Retinal pigment epithelial cell (primary cell): ENCODE measurements at regions not wholly inside any gene's neighbourhood (a gene's known extent, or its start where the extent isn't known, plus 50 kb on each side); places are given as distances from the start of the nearest gene placed in this dataset.

Experiments
- DNase-seq: peaks from one replicate; pipeline ENCODE4 v3.0.0-alpha.2; 2010; ENCODE audit warnings: low read depth
- H3K4me3 ChIP-seq: 2 replicates; pipeline ENCODE4 v1.5.1; 2011; ENCODE audit warnings: mild to moderate bottlenecking, low read length, control low read depth, moderate library complexity
- CTCF ChIP-seq: conservative IDR thresholded peaks from 2 replicates; pipeline ENCODE4 v1.5.1; 2011; ENCODE audit warnings: low read depth, low read length, control low read depth, inconsistent platforms

- no peak overlapping the region for H3K4me3 ChIP-seq
- TF ChIP-seq CTCF: no peak
- DNase-seq: no peak
Observed at GRCh38 chr4:100075486-100076270, 114.6 kb downstream of the DDIT4L start.

- TF ChIP-seq CTCF: no peak
- DNase-seq: no peak
- H3K4me3 ChIP-seq: no peak overlapping the region
Observed at GRCh38 chr4:100075056-100075455, 115.2 kb downstream of the DDIT4L start.

GRCh38 chr4:100071506-100071905, 118.8 kb downstream of the DDIT4L start:
- no peak overlapping the region for H3K4me3 ChIP-seq
- DNase-seq: no peak
- no peak for TF ChIP-seq CTCF

- TF ChIP-seq CTCF: no peak
- no peak overlapping the region for H3K4me3 ChIP-seq
Observed at GRCh38 chr4:100070868-100071267, 119.4 kb downstream of the DDIT4L start.

GRCh38 chr4:100069207-100069606, 119.1 kb upstream of the H2AZ1 start:
- no peak for TF ChIP-seq CTCF
- H3K4me3 ChIP-seq: no peak overlapping the region
- DNase-seq: no peak

More at GRCh38 chr4:100070868-100071267, 119.4 kb downstream of the DDIT4L start:
- no peak for DNase-seq

- no peak overlapping the region for H3K4me3 ChIP-seq
- DNase-seq: no peak
- TF ChIP-seq CTCF: no peak
Observed at GRCh38 chr4:100067255-100067654, 117.2 kb upstream of the H2AZ1 start.

- no peak overlapping the region for H3K4me3 ChIP-seq
- DNase-seq: no peak
- no peak for TF ChIP-seq CTCF
Observed at GRCh38 chr4:100063355-100063754, 113.3 kb upstream of the H2AZ1 start.
